Endodermal cell (in vitro differentiated cells): ENCODE measurements at regions not wholly inside any gene's neighbourhood (a gene's known extent, or its start where the extent isn't known, plus 50 kb on each side); places are given as distances from the start of the nearest gene placed in this dataset.
"Not testable (repeated sequence)": the region's sequence is repeated elsewhere in the genome, so short reads cannot be mapped to it uniquely, and the experiment has no call there.

ENCODE experiments used
- DNase-seq: peaks from one replicate; pipeline ENCODE4 v3.0.0-alpha.2; 2017
- H3K27ac ChIP-seq: 2 replicates; pipeline ENCODE4 v1.5.1; 2013; ENCODE audit warnings: mild to moderate bottlenecking, low read depth, low read length, moderate library complexity
- H3K27me3 ChIP-seq: 2 replicates; pipeline ENCODE4 v1.6.1; 2013; ENCODE audit warnings: mild to moderate bottlenecking, low read length, moderate library complexity; ENCODE audit not compliant: insufficient read depth, control insufficient read depth, poor library complexity, severe bottlenecking
- H3K36me3 ChIP-seq: 2 replicates; pipeline ENCODE4 v1.7.0; 2013; ENCODE audit warnings: mild to moderate bottlenecking, low read length, moderate library complexity; ENCODE audit not compliant: control insufficient read depth, insufficient read depth
- H3K4me1 ChIP-seq: one replicate; pipeline ENCODE4 v1.7.0; 2013; ENCODE audit warnings: low read length; ENCODE audit not compliant: control insufficient read depth, insufficient read depth
- H3K4me3 ChIP-seq: 2 replicates; pipeline ENCODE4 v1.5.1; 2013; ENCODE audit warnings: mild to moderate bottlenecking, low read length, moderate library complexity
- H3K9ac ChIP-seq: 2 replicates; pipeline ENCODE4 v1.6.1; 2013; ENCODE audit warnings: mild to moderate bottlenecking, low read length, moderate library complexity; ENCODE audit not compliant: poor library complexity, severe bottlenecking; ENCODE audit errors: extremely low read depth
- H3K9me3 ChIP-seq: 2 replicates; pipeline ENCODE4 v1.6.1; 2013; ENCODE audit warnings: mild to moderate bottlenecking, low read length, moderate library complexity; ENCODE audit not compliant: control insufficient read depth
- H3K27ac Mint-ChIP-seq: 2 replicates; pipeline ENCODE4 v1.8.0; 2020; ENCODE audit warnings: mixed read lengths
- H3K27me3 Mint-ChIP-seq: 2 replicates; pipeline ENCODE4 v1.8.0; 2021; ENCODE audit warnings: mild to moderate bottlenecking, mixed read lengths; ENCODE audit not compliant: insufficient read depth
- H3K36me3 Mint-ChIP-seq: 2 replicates; pipeline ENCODE4 v1.8.0; 2020; ENCODE audit warnings: low read depth, mixed read lengths
- H3K4me1 Mint-ChIP-seq: 2 replicates; pipeline ENCODE4 v1.8.0; 2020; ENCODE audit warnings: mixed read lengths
- H3K4me3 Mint-ChIP-seq: 2 replicates; pipeline ENCODE4 v1.8.0; 2020; ENCODE audit warnings: mild to moderate bottlenecking, moderate library complexity, mixed read lengths
- H3K9me3 Mint-ChIP-seq: 2 replicates; pipeline ENCODE4 v1.8.0; 2020; ENCODE audit warnings: mild to moderate bottlenecking, mixed read lengths
- whole genome bisulfite sequencing, 2 experiments: methylation state at CpG; one replicate each; pipeline versions ENCODE4 v1.1.5 to v1.1.7; 2013; ENCODE audit warnings: missing lambda C conversion rate in 2 of 2, mixed read lengths in 1 of 2; ENCODE audit not compliant: insufficient coverage in 1 of 2, insufficient read length in 1 of 2; 5-methylcytosine and 5-hydroxymethylcytosine counted together
- TF ChIP-seq, protein P1 (sequence below): fragments of 200-600 bp; sonication (generic); conservative IDR thresholded peaks from 2 replicates; pipeline ENCODE4 v1.5.0; 2021; ENCODE audit warnings: antibody characterized with exemption, mild to moderate bottlenecking

DNA sequence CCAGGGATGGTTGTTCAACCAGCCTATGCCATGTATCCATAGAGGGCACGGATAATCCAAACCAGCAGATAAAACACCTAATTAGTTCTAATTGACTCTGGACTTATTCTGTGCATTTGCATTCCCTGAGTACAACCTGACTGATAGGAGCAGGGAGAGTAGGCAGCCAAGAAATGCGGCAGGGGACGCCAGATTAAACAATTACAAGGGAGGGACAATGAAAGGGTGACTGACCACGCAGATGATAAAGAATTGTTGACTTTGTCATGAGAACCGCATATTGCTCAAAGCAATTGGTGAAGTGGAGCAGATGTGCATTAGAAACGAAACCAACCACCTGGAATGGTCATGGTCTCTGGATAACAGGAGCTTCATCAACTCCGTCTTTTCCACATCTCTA is 369.1 kb upstream of the FRG2C start:
- no peak overlapping the region for H3K27ac ChIP-seq
- H3K4me1 ChIP-seq, result no peaks in the 10 kb centered on the region
- no peak overlapping the region for H3K4me3 ChIP-seq
- TF ChIP-seq, protein P1, sequence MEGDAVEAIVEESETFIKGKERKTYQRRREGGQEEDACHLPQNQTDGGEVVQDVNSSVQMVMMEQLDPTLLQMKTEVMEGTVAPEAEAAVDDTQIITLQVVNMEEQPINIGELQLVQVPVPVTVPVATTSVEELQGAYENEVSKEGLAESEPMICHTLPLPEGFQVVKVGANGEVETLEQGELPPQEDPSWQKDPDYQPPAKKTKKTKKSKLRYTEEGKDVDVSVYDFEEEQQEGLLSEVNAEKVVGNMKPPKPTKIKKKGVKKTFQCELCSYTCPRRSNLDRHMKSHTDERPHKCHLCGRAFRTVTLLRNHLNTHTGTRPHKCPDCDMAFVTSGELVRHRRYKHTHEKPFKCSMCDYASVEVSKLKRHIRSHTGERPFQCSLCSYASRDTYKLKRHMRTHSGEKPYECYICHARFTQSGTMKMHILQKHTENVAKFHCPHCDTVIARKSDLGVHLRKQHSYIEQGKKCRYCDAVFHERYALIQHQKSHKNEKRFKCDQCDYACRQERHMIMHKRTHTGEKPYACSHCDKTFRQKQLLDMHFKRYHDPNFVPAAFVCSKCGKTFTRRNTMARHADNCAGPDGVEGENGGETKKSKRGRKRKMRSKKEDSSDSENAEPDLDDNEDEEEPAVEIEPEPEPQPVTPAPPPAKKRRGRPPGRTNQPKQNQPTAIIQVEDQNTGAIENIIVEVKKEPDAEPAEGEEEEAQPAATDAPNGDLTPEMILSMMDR, result no peak
- H3K9ac ChIP-seq, result no peak overlapping the region
- Mint-ChIP-seq H3K36me3 (no peaks in the 10 kb centered on the region), H3K27me3 (peaks cover 16% of the 10 kb centered on the region), H3K27ac (no peak overlapping the region), H3K9me3 (peaks cover 9% of the 10 kb centered on the region), H3K4me1 (no peaks in the 10 kb centered on the region), H3K4me3 (no peak overlapping the region)
- no peak for DNase-seq
- no peaks in the 10 kb centered on the region for H3K27me3 ChIP-seq
- peaks cover 9% of the 10 kb centered on the region for H3K9me3 ChIP-seq
- WGBS, 2 experiments, result 94% methylated on average over 5 to 7 of the region's 7 CpGs
- no peaks in the 10 kb centered on the region for H3K36me3 ChIP-seq

DNA sequence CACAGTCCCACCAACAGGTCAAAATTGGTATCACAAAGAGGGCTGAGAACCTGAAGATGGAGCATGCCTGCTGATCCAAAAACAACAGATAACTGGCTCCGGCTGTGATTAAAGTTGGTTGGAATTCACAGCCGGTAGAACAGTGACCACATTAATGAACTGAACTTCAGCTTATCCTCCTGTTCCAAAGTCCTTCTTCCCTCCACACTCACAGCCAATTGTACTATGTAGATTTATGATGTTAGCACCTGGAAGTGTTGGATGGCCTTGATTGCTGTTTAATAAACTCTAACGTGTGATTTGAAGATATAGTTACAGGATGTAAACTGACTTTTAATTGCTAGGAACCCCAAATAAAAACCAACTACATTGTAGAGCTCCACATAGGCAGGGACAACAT is 367.3 kb upstream of the FRG2C start:
- Histone ChIP-seq H3K4me1 (no peaks in the 10 kb centered on the region), H3K4me3 (no peak overlapping the region), H3K27me3 (no peaks in the 10 kb centered on the region), H3K9ac (no peak overlapping the region), H3K36me3 (no peaks in the 10 kb centered on the region), H3K27ac (no peak overlapping the region), H3K9me3 (peaks cover 9% of the 10 kb centered on the region)
- Mint-ChIP-seq H3K27me3 (peaks cover 16% of the 10 kb centered on the region), H3K36me3 (no peaks in the 10 kb centered on the region), H3K4me1 (no peaks in the 10 kb centered on the region), H3K27ac (no peak overlapping the region), H3K9me3 (peaks cover 9% of the 10 kb centered on the region), H3K4me3 (no peak overlapping the region)
- 88% methylated on average over 3 of the region's 3 CpGs; no CpG with 5 or more reads in 1 of the 2 experiments for WGBS, 2 experiments
- TF ChIP-seq, protein P1, result no peak
- DNase-seq, result no peak

DNA sequence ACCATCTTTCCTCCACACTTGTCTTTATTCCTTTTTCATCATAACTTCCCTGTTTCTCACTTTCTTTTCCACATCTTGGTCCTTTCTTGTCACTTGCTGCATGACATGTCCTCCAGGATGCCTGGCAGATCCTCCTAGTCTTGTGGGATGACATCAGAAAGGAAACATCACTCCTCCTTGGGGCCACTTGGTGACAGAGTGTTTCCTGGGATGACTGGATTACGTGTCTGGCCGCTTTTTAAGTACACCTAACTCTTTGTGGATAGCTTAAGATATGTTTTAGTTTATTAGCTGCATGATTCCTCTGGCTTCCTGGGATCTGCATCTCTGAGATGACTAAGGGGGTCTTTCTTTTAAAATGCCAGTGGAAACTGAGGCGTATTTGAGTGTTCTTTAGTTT is 363.5 kb upstream of the FRG2C start:
- Histone ChIP-seq H3K36me3 (no peaks in the 10 kb centered on the region), H3K9ac (no peak overlapping the region), H3K9me3 (peaks cover 9% of the 10 kb centered on the region), H3K27me3 (no peaks in the 10 kb centered on the region), H3K4me3 (no peak overlapping the region), H3K4me1 (no peaks in the 10 kb centered on the region), H3K27ac (no peak overlapping the region)
- H3K9me3 Mint-ChIP-seq, result peaks cover 9% of the 10 kb centered on the region
- no peak overlapping the region for H3K4me3 Mint-ChIP-seq
- no peaks in the 10 kb centered on the region for H3K4me1 Mint-ChIP-seq
- 94% methylated on average over 3 of the region's 3 CpGs; no CpG with 5 or more reads in 1 of the 2 experiments for WGBS, 2 experiments
- TF ChIP-seq, protein P1, result no peak
- H3K36me3 Mint-ChIP-seq, result no peaks in the 10 kb centered on the region
- H3K27me3 Mint-ChIP-seq, result peaks cover 10% of the 10 kb centered on the region
- H3K27ac Mint-ChIP-seq, result no peak overlapping the region
- no peak for DNase-seq

DNA sequence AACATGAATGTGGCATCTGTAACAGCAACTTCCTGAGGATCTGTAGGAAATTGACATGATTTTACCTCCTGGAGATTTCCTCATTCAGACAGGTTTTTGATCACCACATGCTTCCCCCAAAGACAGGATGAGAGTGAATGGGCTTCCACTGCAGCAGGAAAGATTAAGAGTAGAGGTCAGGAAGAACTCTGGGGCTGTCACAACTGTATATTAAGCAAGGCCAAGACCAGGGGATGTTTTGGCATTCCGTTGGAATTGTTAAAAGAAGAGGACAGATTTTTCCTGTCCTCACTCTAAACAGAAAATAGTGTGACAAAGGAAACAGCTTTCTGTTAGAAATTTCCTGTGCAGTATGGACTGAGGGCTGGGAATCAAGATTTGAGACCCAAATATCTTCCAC is 363.1 kb upstream of the FRG2C start:
- not testable (repeated sequence) for H3K27ac ChIP-seq, H3K36me3 ChIP-seq, H3K9ac ChIP-seq, H3K4me3 ChIP-seq, H3K9me3 Mint-ChIP-seq, H3K4me1 Mint-ChIP-seq, H3K9me3 ChIP-seq, H3K27me3 ChIP-seq, H3K4me3 Mint-ChIP-seq, DNase-seq, H3K4me1 ChIP-seq, H3K36me3 Mint-ChIP-seq, H3K27ac Mint-ChIP-seq
- 40 to 75% methylated on average over 1 of the region's 1 CpG for WGBS, 2 experiments
- peaks cover 10% of the 10 kb centered on the region for H3K27me3 Mint-ChIP-seq
